ENCODE measurements at regions not wholly inside any gene's neighbourhood (a gene's known extent, or its start where the extent isn't known, plus 50 kb on each side); places are given as distances from the start of the nearest gene placed in this dataset.

DNA sequence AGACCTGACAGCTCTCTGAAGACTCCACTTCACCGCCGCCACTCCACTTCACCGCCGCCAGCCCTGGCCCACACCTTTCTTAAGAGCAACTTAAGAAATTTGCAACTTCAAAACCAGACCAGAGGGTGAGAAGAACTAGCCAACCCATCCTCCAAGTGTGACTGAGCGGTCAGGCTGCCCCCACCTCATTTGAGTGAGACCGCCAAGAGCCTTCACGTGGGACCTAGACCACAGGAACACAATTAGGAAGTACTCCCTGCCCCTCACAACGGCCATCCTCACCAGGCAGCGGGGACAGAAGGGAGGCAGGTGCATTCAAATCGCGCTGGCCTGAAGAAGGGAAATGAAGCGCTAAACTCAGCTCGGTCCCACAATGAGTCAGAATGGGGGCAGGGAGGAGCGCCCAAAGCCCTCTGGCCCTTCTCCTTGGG, 156.8 kb upstream of the BCL6 start (continued):
- TF ChIP-seq, protein P1, sequence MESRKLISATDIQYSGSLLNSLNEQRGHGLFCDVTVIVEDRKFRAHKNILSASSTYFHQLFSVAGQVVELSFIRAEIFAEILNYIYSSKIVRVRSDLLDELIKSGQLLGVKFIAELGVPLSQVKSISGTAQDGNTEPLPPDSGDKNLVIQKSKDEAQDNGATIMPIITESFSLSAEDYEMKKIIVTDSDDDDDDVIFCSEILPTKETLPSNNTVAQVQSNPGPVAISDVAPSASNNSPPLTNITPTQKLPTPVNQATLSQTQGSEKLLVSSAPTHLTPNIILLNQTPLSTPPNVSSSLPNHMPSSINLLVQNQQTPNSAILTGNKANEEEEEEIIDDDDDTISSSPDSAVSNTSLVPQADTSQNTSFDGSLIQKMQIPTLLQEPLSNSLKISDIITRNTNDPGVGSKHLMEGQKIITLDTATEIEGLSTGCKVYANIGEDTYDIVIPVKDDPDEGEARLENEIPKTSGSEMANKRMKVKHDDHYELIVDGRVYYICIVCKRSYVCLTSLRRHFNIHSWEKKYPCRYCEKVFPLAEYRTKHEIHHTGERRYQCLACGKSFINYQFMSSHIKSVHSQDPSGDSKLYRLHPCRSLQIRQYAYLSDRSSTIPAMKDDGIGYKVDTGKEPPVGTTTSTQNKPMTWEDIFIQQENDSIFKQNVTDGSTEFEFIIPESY (IDR thresholded peaks at IDR 0.05): no peak
- TF ChIP-seq EZH2 (IDR thresholded peaks at IDR 0.05; ENCODE audit: borderline replicate concordance, control insufficient read depth, low read depth, low read length): no peak
- no peak for TF ChIP-seq POLR2AphosphoS5 (IDR thresholded peaks at IDR 0.05; ENCODE audit: low read length)
- TF ChIP-seq SMARCA5 (IDR thresholded peaks at IDR 0.05): no peak
- no peak for TF ChIP-seq SUZ12 (IDR thresholded peaks at IDR 0.05; ENCODE audit: unreplicated experiment)
- no peak for TF ChIP-seq SUPT20H (IDR thresholded peaks at IDR 0.05; ENCODE audit: borderline replicate concordance, control insufficient read depth, low read depth, low read length)
- peak; percentile 43; the same call in 1 of the 2 replicates for TF ChIP-seq MTA2 (IDR thresholded peaks at IDR 0.05; ENCODE audit: low read depth)
- TF ChIP-seq, protein P2, sequence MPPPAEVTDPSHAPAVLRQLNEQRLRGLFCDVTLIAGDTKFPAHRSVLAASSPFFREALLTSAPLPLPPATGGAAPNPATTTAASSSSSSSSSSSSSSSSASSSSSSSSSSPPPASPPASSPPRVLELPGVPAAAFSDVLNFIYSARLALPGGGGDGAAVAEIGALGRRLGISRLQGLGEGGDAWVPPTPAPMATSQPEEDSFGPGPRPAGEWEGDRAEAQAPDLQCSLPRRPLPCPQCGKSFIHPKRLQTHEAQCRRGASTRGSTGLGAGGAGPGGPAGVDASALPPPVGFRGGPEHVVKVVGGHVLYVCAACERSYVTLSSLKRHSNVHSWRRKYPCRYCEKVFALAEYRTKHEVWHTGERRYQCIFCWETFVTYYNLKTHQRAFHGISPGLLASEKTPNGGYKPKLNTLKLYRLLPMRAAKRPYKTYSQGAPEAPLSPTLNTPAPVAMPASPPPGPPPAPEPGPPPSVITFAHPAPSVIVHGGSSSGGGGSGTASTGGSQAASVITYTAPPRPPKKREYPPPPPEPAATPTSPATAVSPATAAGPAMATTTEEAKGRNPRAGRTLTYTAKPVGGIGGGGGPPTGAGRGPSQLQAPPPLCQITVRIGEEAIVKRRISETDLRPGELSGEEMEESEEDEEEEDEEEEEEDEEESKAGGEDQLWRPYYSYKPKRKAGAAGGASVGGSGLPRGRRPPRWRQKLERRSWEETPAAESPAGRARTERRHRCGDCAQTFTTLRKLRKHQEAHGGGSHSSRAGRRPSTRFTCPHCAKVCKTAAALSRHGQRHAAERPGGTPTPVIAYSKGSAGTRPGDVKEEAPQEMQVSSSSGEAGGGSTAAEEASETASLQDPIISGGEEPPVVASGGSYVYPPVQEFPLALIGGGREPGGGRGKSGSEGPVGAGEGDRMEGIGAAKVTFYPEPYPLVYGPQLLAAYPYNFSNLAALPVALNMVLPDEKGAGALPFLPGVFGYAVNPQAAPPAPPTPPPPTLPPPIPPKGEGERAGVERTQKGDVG (CRISPR knock-in tag; IDR thresholded peaks at IDR 0.05): no peak
- TF ChIP-seq LARP7 (IDR thresholded peaks at IDR 0.05): no peak
- TF ChIP-seq NFIC (IDR thresholded peaks at IDR 0.05; ENCODE audit: low read depth, low read length): peak; percentile 14; the same call in 1 of the 2 replicates
- no peak for TF ChIP-seq HDAC2 (IDR thresholded peaks at IDR 0.05)
- no peak for TF ChIP-seq TARDBP (IDR thresholded peaks at IDR 0.05; ENCODE audit: borderline replicate concordance)
- no peak for TF ChIP-seq ZNF622 (IDR thresholded peaks at IDR 0.05)
- 0 out of 2 replicates have a peak, but pooled peaks have one; percentile 3 for TF ChIP-seq RAD21 (IDR thresholded peaks at IDR 0.05; ENCODE audit: insufficient read depth, low read depth, low read length)
- no peak for TF ChIP-seq NBN (IDR thresholded peaks at IDR 0.05)
- TF ChIP-seq WRNIP1 (IDR thresholded peaks at IDR 0.05; ENCODE audit: borderline replicate concordance, low read depth, low read length): no peak
- TF ChIP-seq, protein P3, sequence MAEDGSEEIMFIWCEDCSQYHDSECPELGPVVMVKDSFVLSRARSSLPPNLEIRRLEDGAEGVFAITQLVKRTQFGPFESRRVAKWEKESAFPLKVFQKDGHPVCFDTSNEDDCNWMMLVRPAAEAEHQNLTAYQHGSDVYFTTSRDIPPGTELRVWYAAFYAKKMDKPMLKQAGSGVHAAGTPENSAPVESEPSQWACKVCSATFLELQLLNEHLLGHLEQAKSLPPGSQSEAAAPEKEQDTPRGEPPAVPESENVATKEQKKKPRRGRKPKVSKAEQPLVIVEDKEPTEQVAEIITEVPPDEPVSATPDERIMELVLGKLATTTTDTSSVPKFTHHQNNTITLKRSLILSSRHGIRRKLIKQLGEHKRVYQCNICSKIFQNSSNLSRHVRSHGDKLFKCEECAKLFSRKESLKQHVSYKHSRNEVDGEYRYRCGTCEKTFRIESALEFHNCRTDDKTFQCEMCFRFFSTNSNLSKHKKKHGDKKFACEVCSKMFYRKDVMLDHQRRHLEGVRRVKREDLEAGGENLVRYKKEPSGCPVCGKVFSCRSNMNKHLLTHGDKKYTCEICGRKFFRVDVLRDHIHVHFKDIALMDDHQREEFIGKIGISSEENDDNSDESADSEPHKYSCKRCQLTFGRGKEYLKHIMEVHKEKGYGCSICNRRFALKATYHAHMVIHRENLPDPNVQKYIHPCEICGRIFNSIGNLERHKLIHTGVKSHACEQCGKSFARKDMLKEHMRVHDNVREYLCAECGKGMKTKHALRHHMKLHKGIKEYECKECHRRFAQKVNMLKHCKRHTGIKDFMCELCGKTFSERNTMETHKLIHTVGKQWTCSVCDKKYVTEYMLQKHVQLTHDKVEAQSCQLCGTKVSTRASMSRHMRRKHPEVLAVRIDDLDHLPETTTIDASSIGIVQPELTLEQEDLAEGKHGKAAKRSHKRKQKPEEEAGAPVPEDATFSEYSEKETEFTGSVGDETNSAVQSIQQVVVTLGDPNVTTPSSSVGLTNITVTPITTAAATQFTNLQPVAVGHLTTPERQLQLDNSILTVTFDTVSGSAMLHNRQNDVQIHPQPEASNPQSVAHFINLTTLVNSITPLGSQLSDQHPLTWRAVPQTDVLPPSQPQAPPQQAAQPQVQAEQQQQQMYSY (CRISPR knock-in tag; IDR thresholded peaks at IDR 0.05): no peak
- TF ChIP-seq, protein P4, sequence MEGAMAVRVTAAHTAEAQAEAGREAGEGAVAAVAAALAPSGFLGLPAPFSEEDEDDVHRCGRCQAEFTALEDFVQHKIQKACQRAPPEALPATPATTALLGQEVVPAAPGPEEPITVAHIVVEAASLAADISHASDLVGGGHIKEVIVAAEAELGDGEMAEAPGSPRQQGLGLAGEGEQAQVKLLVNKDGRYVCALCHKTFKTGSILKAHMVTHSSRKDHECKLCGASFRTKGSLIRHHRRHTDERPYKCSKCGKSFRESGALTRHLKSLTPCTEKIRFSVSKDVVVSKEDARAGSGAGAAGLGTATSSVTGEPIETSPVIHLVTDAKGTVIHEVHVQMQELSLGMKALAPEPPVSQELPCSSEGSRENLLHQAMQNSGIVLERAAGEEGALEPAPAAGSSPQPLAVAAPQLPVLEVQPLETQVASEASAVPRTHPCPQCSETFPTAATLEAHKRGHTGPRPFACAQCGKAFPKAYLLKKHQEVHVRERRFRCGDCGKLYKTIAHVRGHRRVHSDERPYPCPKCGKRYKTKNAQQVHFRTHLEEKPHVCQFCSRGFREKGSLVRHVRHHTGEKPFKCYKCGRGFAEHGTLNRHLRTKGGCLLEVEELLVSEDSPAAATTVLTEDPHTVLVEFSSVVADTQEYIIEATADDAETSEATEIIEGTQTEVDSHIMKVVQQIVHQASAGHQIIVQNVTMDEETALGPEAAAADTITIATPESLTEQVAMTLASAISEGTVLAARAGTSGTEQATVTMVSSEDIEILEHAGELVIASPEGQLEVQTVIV (IDR thresholded peaks at IDR 0.05; ENCODE audit: borderline replicate concordance, partially characterized antibody): no peak
- no peak for TF ChIP-seq SRF (IDR thresholded peaks at IDR 0.05; ENCODE audit: low read depth in 2 of 2, low read length in 2 of 2)
- peak; percentile 48; the same call in 1 of the 2 replicates for TF ChIP-seq TCF12 (IDR thresholded peaks at IDR 0.05; ENCODE audit: low read depth, low read length)
